CD4-positive, alpha-beta T cell treated with Interleukin-1 beta for 1 hour (primary cell): ENCODE measurements at regions not wholly inside any gene's neighbourhood (a gene's known extent, or its start where the extent isn't known, plus 50 kb on each side); places are given as distances from the start of the nearest gene placed in this dataset.
"Not testable (repeated sequence)": the region's sequence is repeated elsewhere in the genome, so short reads cannot be mapped to it uniquely, and the experiment has no call there.

ENCODE experiments used
- DNase-seq, 2 donors: peaks; one replicate each; pipeline ENCODE4 v3.0.0-alpha.2; 2020 to 2022

GRCh38 chr5:111973961-111974360 is 217.0 kb upstream of the NREP start:
- no peak for DNase-seq

- DNase-seq, result no peak
Observed at GRCh38 chr5:111972548-111972947, 215.6 kb upstream of the NREP start.

DNA sequence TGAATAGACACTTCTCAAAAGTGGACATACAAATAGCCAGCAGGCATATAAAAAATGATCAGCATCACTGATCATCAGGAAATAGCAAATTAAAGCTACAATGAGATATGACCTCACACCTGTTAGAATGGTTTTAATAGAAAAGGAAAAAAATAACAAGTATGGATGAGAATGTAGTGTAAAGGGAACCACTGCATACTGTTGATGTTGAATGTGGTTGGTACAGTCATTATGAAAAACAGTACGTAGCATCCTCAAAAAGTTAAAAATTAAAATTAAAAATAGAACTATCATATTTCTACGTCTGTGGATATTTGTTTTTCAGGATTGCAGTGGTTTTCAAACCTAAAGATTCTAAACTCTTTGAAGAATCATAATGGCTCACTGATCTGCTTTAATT is 215.1 kb upstream of the NREP start:
- no peak for DNase-seq

- DNase-seq, result no peak
Observed at GRCh38 chr5:111968459-111968858, 211.5 kb upstream of the NREP start.

DNA sequence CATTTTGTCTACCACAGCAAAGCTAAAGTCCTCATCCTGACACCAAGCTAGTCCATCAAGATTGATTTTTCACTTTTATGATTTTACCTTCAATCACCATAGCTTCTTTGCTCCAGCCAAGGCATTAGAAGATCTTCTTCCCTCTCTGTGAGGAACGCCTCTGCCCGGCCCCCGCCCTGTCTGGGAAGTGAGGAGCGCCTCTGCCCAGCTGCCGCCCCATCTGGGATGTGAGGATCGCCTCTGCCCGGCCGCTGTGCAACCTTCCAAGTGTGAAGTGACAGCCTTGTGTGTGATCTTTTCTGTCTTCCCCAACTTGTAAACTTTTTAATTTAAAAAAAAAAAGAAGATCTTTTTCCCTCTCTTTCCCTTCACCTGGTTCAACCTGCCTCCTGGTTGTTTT is 210.5 kb upstream of the NREP start:
- no peak for DNase-seq

DNA sequence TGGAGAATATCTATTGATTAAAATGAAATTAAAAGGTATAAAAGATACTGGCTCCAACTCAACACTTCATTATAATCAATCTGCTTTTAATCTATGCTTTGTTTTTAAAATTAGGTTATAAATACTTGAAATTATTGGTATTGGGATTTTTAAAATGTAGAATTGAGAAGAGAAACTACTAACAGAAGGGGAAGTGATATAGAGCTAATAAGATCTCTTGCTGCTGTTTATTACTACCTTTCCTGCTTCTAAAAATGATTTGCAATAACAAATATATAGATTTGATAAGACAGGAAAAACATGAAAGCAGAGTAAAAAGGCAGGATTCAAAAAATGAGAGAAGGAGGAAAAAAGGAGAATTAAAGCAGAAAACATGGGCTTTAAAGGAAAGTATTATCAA is 209.3 kb upstream of the NREP start:
- DNase-seq, result no peak

GRCh38 chr5:111963555-111963954 is 206.6 kb upstream of the NREP start:
- no peak for DNase-seq

DNA sequence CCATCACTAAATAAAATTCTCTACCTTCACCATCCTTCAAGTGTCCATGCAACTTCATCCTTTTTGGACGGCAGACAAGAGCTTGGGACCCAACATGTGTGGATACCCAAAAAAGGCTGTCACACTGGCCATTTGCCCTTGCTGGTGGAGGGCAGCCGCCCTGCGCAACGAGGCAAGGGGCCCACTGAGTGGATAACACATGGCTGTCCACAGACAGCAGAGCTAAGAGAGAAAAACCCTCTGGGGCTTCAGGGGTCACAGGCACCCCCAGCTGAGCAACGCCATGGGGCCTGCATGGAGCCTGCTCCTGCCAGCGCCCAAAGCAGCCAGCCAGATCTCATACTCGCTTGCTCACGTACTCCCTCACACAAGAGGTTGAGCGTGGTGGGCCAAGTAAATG is 205.9 kb upstream of the NREP start:
- DNase-seq, result no peak

DNA sequence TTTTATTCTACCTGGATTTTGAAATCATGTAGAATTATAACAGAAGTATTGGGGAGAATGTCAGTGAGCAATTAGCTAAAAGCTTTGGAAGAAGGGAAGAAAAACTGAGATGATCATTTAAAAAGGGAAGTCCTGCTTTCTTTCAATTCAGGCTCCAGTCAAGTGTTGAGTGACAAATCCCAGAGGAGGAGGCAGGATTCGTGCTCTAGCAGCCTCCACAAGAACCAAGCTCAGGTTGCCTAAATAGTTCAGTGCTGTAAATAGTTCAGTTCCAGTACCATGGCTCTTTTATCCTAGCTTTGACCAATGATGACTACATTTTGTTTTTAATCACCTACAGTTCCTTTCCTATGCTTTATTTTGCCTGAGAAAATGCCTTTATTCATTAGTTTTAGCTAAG is 204.9 kb upstream of the NREP start:
- DNase-seq, result no peak

DNA sequence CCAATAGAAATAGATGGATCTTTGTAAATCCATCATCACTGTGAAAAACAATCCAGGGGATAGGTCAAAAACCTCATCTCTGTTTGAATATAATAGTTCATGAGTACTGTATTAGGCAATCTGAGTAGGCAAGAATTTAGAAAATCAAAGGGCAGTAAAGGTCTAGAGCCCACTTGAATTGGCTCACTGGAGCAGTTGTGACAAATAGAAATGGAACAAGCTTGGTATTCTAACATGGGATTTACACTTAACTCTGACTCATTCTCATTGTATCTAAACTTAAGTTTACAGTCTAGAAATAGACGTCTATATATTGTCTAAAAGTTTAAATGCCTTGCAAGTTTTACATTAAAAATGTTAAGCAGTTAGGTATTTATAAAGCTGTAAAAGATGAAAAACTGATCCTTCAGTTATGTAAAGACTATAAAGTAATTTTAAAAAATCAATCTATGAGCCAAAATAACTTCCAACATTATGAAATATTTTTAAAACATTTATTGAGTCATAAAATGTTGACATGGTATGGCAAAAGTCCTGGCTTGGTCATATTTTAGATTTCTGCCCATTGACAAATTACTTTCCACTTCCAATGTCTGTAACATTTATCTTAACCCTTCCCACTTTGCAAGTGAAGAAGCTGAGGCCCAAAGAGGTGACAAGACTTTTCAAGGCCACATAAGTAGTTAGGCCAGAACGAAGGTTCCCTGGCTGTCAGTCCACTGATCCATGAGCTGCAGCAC is 203.7 kb upstream of the NREP start:
- DNase-seq, result no peak

DNA sequence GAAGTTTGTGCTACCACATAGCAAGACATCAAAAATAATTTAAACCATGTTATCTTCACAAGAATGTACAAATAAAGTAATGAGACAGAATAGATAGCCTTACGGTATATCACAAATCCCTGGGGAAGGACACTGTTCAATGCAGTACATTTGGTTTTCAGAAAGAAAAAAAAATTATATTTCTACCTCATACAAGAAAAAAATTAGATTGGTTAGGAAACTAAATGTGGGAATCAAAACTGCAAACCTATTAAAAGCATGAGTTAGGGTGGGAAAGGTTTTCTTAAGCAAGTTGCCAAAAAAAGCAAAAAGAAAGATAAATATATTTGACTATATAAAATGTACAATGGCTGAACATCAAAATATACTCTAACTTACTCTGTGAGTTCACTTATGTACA is 201.9 kb upstream of the NREP start:
- no peak for DNase-seq

DNA sequence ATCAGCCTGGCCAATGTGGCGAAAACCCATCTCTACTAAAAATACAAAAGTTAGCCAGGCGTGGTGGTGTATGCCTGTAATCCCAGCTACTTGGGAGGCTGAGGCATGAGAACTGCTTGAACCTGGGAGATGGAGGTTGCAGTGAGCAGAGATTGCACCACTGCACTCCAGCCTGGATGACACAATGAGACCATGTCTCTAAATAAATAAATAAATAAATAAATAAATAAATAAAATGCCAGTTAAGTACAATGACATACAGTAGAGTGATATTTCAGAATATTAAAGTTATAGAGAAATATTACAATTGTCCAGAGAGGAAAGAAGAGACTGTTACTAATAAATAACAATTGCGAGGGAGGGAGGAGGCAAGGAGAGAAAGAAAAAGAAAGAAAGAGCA is 199.8 kb upstream of the NREP start:
- not testable (repeated sequence) for DNase-seq

DNA sequence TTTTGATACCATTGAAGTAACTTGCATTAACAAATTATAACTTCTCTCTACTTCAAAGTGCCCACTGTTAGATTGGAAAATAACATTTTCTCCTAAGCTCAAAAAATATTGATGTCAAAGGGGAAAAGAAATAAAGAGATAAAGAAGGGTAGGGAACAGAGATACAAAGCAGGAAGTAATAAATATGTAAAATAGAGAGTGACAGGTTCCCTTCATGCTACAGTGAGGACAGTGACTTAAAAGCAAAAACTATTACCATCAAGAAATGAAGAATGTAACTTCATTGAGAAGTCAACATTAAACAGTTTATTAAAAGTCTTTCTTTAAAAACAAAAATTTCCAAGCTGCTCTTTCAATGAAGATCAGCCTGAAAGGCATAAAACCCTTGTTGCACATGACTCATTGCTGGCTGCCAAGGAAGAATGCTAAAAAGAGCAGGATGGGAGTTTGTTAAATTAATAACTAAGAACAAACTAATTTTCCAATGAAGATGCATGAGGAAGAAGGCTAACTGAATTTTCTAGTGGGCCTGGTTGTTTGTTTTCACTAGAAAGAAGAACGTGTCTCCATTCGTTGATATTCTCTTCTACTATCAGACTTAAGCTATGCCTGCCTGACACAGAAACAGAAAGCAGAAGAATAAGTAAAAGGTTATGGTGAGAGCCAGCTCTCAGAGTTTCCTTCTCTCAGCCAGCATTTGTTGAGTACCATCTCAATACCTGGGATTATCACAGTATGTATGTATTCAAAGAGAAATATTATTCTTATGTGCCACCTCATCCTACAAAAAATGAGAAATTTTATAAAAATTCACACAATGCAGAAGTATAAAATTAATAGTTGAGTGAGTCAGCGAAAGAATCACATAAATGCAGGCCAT is 197.8 kb upstream of the NREP start:
- no peak for DNase-seq

DNA sequence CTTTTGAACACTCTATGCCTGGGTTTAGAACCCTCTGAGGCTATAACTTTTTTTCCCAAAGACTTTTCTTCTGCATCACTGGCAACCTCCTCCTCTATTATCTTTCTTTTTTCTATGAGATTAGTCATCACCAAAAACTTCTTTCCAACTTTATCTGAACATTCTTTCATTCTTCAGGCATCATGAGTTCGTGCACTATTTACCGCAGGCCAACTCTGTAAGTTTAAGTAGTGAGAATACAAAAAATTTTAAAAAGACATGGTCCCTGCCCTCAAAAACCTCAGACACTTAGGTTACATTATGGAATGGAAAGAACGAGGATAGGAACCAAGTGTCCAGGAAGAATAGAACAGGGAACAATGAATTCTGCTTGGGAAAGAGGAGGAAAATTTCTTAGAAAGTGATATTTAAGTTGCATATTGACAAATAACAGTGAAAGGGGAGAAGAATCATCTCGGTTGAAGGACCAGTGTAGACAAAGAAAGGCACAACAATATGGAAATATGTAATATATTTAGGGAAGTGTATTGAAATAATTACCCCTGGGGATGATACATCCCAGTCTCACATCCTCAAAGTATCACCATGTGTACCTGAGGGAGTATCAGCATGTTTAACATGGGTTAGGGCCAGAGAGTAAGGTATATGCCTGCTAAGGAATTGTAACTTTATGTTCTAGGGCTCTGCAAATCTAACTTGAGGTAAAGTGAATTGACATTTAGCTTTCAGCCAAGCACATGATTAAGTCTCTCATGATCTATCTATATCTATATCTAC is 196.5 kb upstream of the NREP start:
- no peak for DNase-seq

GRCh38 chr5:111952555-111952954 is 195.6 kb upstream of the NREP start:
- no peak for DNase-seq

DNA sequence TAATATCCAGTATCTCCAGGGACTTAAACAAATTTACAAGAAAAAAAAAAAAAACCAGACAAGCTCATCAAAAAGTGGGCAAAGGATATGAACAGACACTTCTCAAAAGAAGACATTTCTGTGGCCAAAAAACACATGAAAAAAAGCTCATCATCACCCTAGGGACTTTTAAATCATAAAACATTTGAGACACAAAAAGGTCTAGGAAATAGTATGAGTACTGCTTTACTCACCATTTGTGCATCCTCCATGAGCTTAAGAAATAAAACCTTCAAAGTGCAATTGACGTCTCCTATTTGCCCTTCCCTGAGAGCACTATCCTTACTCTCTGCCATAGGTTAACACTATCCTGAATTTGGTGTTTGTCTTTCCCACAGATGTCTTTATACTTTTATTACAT is 193.7 kb upstream of the NREP start:
- DNase-seq, result no peak

GRCh38 chr5:111948092-111948841 is 191.3 kb upstream of the NREP start:
- no peak for DNase-seq

DNA sequence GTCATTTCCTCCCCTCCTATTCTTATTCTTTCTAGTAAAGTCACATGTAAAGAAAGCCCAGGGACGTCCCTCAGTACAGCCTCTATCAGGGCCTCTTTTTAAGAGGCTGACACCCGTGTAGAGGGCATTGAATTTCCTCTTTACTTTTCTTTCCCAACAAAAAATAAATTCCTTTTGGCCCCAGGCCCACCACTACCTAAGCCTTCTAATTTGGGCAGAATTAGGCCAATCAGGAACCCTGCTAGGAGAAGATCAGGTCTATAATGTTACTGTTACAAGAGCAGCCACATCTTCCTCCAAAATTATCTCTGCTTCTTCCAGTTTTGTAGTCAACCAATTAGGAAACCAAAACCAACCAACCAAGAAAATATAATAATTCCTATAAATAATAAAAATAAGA is 189.6 kb upstream of the NREP start:
- DNase-seq, result no peak

DNA sequence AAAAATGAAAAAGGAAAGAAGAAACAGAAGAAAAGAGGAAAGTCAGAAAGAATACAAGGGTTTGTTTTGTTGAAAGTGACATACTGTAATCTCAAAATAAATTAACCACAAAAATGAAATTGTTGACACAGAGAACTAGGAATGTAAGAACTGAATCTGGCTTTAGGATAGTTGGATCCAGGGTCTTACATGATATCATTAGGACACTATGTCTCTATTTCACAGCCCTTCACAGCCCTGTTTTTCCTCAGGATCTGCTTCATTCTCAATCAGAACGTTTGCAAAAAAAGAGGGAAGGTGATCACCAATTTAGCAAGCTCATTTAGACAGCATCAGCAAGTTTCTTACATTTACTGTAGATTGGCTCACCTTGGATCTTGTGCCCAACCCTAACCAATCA is 188.5 kb upstream of the NREP start:
- no peak for DNase-seq

DNA sequence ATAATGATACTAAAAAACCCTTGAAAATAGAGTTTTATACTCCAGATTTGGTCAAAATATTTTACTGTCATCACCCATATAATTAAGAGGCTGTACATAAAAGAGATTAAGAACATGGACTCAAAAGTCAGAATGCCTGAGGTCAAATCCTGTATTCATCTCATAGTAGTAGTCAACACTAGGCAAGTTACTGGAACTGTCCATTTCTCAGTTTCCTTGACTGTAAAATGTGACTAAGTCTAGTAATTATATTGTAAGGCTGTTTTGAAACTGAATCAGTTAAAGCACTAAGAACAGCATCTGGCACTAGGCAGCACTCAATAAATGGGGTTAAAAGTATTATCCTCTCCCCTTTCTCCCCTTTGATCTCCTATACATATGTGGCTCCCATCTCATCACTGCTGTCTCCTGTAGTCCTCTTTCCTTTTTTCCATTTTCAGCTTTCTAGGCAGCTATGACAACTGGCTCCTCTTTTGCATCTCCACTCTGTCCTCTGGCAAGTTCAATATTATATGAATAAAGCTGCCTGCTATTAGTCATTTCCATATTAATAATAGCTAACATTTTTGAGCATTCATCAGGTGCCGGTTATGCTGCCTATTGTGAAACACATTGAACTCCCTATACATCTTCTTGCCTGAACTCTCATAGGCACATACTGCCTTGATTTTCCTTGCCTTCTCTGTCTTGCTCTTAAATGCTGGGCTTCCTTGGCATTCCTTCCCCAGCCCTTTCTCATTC is 185.8 kb upstream of the NREP start:
- DNase-seq, result no peak

GRCh38 chr5:111942201-111942600 is 185.2 kb upstream of the NREP start:
- DNase-seq, result no peak

- DNase-seq, result no peak
Observed at GRCh38 chr5:111937094-111937493, 180.1 kb upstream of the NREP start.
